ENCODE measurements at regions not wholly inside any gene's neighbourhood (a gene's known extent, or its start where the extent isn't known, plus 50 kb on each side); places are given as distances from the start of the nearest gene placed in this dataset.
"Not testable (repeated sequence)": the region's sequence is repeated elsewhere in the genome, so short reads cannot be mapped to it uniquely, and the experiment has no call there.

GRCh38 chr1:196002296-196002695, 605.9 kb downstream of the KCNT2 start:
- TF ChIP-seq, protein P1, sequence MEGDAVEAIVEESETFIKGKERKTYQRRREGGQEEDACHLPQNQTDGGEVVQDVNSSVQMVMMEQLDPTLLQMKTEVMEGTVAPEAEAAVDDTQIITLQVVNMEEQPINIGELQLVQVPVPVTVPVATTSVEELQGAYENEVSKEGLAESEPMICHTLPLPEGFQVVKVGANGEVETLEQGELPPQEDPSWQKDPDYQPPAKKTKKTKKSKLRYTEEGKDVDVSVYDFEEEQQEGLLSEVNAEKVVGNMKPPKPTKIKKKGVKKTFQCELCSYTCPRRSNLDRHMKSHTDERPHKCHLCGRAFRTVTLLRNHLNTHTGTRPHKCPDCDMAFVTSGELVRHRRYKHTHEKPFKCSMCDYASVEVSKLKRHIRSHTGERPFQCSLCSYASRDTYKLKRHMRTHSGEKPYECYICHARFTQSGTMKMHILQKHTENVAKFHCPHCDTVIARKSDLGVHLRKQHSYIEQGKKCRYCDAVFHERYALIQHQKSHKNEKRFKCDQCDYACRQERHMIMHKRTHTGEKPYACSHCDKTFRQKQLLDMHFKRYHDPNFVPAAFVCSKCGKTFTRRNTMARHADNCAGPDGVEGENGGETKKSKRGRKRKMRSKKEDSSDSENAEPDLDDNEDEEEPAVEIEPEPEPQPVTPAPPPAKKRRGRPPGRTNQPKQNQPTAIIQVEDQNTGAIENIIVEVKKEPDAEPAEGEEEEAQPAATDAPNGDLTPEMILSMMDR (IDR thresholded peaks at IDR 0.05; ENCODE audit: low read depth, low read length, poor library complexity, severe bottlenecking): not testable (repeated sequence)
- not testable (repeated sequence) for TF ChIP-seq EZH2phosphoT487 (IDR thresholded peaks at IDR 0.05; ENCODE audit: borderline replicate concordance, low read length)
